Stimulated activated CD8-positive, alpha-beta memory T cell treated with anti-CD3 and anti-CD28 coated beads, Interleukin-4, amount 100 ng/mL, for 1 hour (primary cell): ENCODE measurements at regions not wholly inside any gene's neighbourhood (a gene's known extent, or its start where the extent isn't known, plus 50 kb on each side); places are given as distances from the start of the nearest gene placed in this dataset.
"Not testable (repeated sequence)": the region's sequence is repeated elsewhere in the genome, so short reads cannot be mapped to it uniquely, and the experiment has no call there.

Source experiments
- DNase-seq, 2 donors: peaks; one replicate each; pipeline ENCODE4 v3.0.0-alpha.2; 2020; ENCODE audit warnings: low read depth in 2 of 2, low spot score in 1 of 2

DNA sequence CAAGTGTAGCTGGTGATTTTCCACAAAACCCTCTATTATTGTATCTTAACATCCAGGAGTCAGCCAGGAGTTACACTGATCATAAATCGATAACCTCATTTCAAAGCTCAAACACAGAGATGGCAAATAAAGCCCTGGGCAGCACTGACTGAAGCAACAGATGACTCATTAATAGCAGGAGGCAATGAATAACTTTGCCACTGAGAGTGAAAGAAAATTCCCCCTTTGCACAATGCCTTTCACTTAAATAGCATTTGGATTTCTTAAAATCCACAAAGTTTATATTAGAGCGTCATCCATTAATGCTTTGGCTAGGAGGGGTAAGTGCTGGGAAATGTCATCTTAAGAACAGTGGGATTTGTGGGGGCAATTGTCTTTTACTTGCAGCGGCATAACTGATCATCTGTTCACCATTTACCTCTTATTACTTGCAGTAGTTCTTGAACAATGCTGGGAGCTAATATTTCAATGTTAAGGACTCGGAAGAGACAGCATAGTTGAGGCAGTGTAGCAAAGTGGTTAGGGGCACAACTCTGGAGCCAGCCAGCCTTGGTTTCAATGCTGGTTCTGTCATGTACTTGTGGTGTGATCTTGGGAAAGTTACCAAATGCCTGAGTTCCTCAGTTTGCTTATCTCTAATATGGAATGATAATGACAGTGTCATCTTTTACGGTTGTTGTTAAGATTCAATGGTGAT lies 630.4 kb upstream of the TBL1XR1 start:
- DNase-seq: no peak

- no peak for DNase-seq
Observed at GRCh38 chr3:177828208-177828565, 630.9 kb upstream of the TBL1XR1 start.

- no peak for DNase-seq
Observed at GRCh38 chr3:177830411-177830849, 633.1 kb upstream of the TBL1XR1 start.

DNA sequence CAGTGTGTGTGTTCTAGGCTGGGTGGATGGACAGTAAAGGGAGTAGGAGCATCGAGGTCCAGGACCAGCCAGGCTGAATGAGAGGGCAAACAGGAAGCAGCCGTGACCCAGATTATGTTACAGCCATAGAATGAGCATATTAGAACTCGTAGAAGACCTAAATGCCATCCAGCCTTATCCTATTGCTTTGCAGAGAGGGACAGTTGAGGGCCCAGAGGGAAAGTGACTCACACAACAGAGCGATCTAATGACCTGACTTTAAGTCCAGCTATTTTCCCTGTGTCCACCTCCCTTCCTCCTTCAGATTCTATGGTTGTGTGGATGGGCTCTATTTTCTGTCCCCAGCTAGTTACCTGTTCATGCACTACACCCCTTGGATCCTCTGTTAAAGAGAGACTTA lies 634.1 kb upstream of the TBL1XR1 start:
- no peak for DNase-seq

- no peak for DNase-seq
Observed at GRCh38 chr3:177832880-177833279, 635.6 kb upstream of the TBL1XR1 start.

- DNase-seq: no peak
Observed at GRCh38 chr3:177833332-177833731, 636.0 kb upstream of the TBL1XR1 start.

DNA sequence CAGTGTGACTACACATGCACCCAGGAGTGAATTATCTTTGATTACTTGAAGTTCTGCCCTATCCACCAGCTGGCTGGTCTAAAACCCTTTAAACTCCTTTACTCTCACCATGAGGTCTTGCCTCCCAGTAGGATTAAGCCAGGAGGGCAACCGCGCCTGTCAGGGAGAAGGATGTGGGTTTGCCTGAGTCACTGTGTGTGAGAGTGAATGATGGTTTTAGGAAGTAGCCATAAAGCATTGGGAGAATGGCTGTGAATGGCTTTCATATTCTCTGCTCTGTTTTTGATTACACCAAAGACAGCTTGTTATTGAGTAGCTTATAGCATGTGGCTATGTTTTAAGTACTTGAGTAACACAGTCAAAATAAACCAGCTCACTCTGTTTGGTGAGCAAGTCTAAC lies 637.7 kb upstream of the TBL1XR1 start:
- no peak for DNase-seq

DNA sequence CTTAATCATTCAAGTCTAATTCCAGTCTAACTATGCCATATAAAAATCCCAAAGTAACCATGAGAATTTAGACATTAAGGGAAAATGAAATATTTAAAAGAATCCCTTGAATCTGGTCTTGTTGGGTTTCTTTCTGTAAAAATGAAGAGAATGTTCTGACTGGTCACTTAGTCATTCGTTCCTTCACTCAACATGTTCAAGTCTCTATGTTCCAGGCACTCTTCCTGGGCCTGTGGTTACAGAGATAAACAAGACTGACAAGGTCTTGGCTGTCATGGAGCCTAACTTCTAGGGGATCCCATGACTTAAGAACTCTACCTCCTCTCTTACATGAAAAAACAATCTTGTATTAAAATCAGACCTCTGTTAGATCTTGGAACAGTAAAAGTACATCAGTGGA lies 638.6 kb upstream of the TBL1XR1 start:
- DNase-seq: no peak

- no peak for DNase-seq
Observed at GRCh38 chr3:177836671-177837070, 639.4 kb upstream of the TBL1XR1 start.

- DNase-seq: no peak
Observed at GRCh38 chr3:177837951-177838655, 640.8 kb upstream of the TBL1XR1 start.

DNA sequence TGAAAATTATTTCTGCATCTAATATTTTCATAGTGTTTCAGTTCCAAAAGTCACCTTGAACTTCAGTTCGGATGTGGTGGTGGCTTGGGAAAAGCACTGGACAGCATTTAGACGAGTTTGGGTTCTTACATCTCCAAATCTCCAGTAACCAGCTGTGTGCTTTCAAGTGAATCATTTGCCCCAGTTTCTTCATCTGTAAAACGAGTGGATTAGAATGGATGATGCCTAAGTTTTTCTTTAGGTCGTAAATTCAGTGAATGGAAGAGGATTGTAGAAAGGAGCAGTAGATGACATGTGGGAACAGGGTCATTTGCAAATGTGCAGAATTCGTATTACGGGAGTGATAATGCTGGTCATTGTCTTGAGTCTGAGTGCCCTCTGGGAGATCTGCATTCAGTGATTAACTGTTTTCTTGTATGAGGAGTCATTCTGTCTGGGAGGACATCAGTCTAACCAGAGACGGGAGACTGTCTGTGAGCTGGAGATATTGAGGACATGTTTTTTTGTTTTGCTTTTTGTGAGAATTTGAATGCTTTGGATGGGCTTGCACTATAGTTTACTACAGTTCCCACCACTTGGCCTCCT lies 641.6 kb upstream of the TBL1XR1 start:
- DNase-seq: no peak

DNA sequence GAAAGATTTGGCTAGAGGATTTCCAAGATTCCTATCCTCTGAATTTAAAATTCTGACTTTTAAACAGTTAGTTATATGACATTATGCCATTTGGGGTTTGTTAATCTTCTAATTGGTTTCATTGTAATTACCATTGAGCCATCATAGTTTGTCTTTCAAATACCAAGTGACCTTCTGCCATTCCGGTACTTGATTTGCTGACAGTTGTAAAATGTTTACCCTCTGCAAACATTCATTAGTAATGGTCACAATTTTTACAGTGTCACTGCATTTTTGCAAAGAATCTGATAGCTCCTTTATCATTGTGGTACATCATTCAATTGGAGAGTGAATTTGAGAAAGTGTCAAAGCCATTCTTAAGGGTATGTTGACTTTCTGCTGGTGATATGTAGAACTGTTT lies 645.0 kb upstream of the TBL1XR1 start:
- DNase-seq: no peak

- no peak for DNase-seq
Observed at GRCh38 chr3:177842743-177843734, 645.8 kb upstream of the TBL1XR1 start.

GRCh38 chr3:177852001-177852807 lies 654.9 kb upstream of the TBL1XR1 start:
- no peak for DNase-seq

- no peak for DNase-seq
Observed at GRCh38 chr3:177855021-177855420, 657.7 kb upstream of the TBL1XR1 start.

DNA sequence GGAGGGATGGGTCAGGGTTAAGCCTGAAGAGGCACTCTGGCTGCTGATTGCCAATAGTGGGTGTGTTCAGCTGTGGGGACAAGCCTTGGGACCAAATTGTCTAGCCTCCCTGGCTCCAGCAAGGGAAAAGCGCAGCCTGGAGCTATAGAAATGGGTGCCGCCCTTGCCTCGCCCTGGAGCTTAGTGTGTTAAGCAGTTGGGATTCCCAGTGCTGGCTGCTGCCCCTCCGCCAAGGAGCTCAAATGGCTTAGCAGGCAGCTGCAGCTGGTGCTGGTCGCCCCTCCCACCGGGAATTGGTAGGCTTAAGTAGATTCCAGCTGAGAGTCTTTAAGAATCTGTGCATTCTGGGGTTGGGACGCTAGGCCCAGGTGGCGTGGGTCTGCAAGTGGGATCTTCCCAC lies 662.9 kb upstream of the TBL1XR1 start:
- DNase-seq: no peak

DNA sequence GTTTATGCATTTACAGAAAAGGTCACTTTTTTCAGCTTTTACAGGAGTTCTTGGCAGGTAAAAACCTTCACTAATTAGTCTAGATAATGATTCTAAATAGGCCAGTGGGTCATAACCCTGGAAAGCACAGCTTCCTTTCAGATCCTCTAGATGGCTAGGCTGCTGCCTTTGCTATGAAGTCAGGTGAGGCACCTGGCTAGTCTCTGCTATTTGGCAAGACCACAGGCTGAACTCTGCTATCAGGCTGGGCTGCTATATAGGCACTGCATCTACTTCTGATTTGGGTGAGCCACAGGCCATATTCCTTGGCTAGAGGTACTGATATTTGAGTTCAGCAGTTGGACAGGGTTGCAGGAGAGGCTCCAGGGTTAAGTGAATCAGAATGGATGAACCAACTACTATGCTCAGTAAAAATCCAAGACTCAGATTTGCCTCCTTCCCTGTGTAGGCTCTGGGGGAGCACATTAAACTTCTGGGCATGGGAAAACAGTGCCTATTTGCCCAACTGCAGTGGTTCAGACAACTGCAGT lies 665.7 kb upstream of the TBL1XR1 start:
- no peak for DNase-seq

DNA sequence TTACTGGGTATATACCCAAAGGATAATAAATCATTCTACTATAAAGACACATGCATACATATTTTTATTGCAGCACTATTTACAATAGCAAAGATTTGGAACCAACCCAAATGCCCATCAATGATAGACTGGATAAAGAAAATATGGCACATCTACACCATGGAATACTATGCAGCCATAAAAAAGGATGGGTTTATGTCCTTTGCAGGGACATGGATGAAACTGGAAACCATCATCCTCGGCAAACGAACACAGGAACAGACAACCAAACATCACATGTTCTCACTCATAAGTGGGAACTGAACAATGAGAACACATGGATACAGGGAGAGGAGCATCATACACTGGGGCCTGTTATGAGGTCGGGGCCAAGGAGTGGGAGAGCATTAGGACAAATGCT lies 665.0 kb upstream of the KCNMB2 start:
- not testable (repeated sequence) for DNase-seq

DNA sequence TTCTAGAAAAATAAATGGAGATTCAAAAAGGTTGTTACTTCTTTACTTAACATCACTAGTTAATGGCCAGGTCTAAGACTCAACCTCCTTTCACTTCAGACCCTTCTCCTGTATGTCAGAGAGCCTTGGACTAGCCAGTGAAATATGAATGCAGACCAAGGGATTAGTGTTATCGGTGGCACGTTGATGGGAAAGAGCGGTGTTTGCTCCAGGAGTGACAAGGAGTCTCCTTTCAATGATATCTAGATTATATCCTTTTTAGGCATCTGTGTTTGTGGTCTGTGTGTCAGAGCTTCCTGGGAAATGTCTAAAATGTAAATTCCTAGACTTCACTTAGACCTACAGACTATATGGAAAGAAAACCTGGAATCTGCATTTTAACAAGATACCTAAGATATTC lies 658.0 kb upstream of the KCNMB2 start:
- DNase-seq: no peak

DNA sequence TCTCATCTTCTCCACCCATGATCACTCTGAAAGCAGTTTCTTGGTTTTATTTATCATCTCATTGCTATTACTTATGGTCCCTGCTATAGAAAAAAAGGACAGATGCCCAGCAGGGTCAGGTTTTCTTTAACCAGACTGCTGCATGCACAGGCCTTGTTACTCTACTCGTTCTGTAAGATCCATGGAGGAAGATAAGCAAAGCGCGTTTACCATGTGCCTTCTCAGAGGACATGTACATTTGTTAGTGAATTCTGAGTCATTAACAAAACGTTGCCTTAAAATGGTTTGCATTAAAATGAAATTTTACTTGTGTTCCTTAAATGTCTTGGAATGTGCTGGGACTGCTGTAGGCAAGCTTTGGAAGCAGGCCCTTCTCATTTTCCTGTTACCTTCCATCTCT lies 657.3 kb upstream of the KCNMB2 start:
- no peak for DNase-seq
